Tibial nerve (tissue), 4 donors: ENCODE measurements at regions not wholly inside any gene's neighbourhood (a gene's known extent, or its start where the extent isn't known, plus 50 kb on each side); places are given as distances from the start of the nearest gene placed in this dataset.
A peak's percentile ranks its signal among the peaks of the same experiment; 100 is the strongest.

Experiments used
- DNase-seq, 2 donors: peaks; one replicate each; pipeline ENCODE4 v3.0.0-alpha.2; 2019; ENCODE audit warnings: low spot score in 2 of 2
- H3K27ac ChIP-seq, 4 donors: fragments of 200-600 bp; sonication (generic) in 3 of 4; one replicate each; pipeline ENCODE4 v1.5.1; 2017 to 2019; ENCODE audit warnings: mild to moderate bottlenecking in 1 of 4
- H3K27me3 ChIP-seq, 2 donors: fragments of 200-600 bp; sonication (generic) in 1 of 2; one replicate each; pipeline versions ENCODE4 v1.5.1 to v1.6.0; 2017 to 2019
- H3K36me3 ChIP-seq, 3 donors: fragments of 200-600 bp; sonication (generic); one replicate each; pipeline ENCODE4 v1.5.1; 2018 to 2019
- H3K4me1 ChIP-seq, 4 donors: fragments of 200-600 bp; sonication (generic) in 3 of 4; one replicate each; pipeline ENCODE4 v1.5.1; 2017 to 2019
- H3K4me3 ChIP-seq, 4 donors: fragments of 200-600 bp; sonication (generic) in 3 of 4; one replicate each; pipeline ENCODE4 v1.5.1; 2017 to 2019; ENCODE audit warnings: mild to moderate bottlenecking in 1 of 4, moderate library complexity in 1 of 4
- H3K9me3 ChIP-seq, 4 donors: fragments of 200-600 bp; sonication (generic) in 3 of 4; one replicate each; pipeline ENCODE4 v1.5.1; 2017 to 2019
- CTCF ChIP-seq, 5 experiments: fragments of 200-600 bp in 3 of 5; fragments of 450-650 bp in 2 of 5; sonication (generic) in 3 of 5; IDR thresholded peaks; one replicate each; pipeline ENCODE4 v1.5.1; 2016 to 2019; ENCODE audit warnings: antibody characterized with exemption in 5 of 5, mild to moderate bottlenecking in 3 of 5, moderate library complexity in 2 of 5
- EP300 ChIP-seq, 2 donors: sonication (generic); formaldehyde crosslinking; IDR thresholded peaks; one replicate each; pipeline ENCODE4 v1.6.1; 2017; ENCODE audit warnings: antibody characterized with exemption in 2 of 2, mild to moderate bottlenecking in 1 of 2
- POLR2A ChIP-seq, 2 donors: fragments of 450-650 bp; IDR thresholded peaks; one replicate each; pipeline ENCODE4 v1.6.1; 2017; ENCODE audit warnings: antibody characterized with exemption in 2 of 2, mild to moderate bottlenecking in 2 of 2, moderate library complexity in 2 of 2
- WGBS, 2 donors: methylation state at CpG; one replicate each; pipeline ENCODE4 v1.1.5; 2018; 5-methylcytosine and 5-hydroxymethylcytosine counted together

- peaks cover 0 to 14% (median 0%) of the 10 kb centered on the region in 4 donors for H3K4me1 ChIP-seq
- TF ChIP-seq POLR2A (IDR thresholded peaks at IDR 0.05): no peak
- TF ChIP-seq CTCF (IDR thresholded peaks at IDR 0.05): no peak
- TF ChIP-seq EP300 (IDR thresholded peaks at IDR 0.05): no peak
- H3K9me3 ChIP-seq: peaks cover 0 to 18% (median 0%) of the 10 kb centered on the region in 4 donors
- H3K4me3 ChIP-seq: no peak overlapping the region
- H3K27me3 ChIP-seq: no peaks in the 10 kb centered on the region
- H3K36me3 ChIP-seq: no peaks in the 10 kb centered on the region
- H3K27ac ChIP-seq: no peak overlapping the region
- no peak for DNase-seq
Observed at GRCh38 chr3:175919133-175919532, 1060.0 kb downstream of the NAALADL2 start.

- TF ChIP-seq CTCF (IDR thresholded peaks at IDR 0.05) (no peak), EP300 (IDR thresholded peaks at IDR 0.05) (peak in 1 of 2 donors; percentile 17), POLR2A (IDR thresholded peaks at IDR 0.05) (no peak)
Observed at GRCh38 chr3:175916191-175916934, 1057.2 kb downstream of the NAALADL2 start.

GRCh38 chr3:175914785-175915184 is 1055.7 kb downstream of the NAALADL2 start:
- DNase-seq: no peak
- TF ChIP-seq CTCF (IDR thresholded peaks at IDR 0.05) (no peak), POLR2A (IDR thresholded peaks at IDR 0.05) (no peak), EP300 (IDR thresholded peaks at IDR 0.05) (no peak)
- Histone ChIP-seq H3K27ac (no peak overlapping the region), H3K4me1 (peaks cover 0 to 14% (median 0%) of the 10 kb centered on the region in 4 donors), H3K27me3 (no peaks in the 10 kb centered on the region), H3K36me3 (no peaks in the 10 kb centered on the region), H3K4me3 (no peak overlapping the region), H3K9me3 (peaks cover 0 to 12% (median 0%) of the 10 kb centered on the region in 4 donors)

More at GRCh38 chr3:175916191-175916934, 1057.2 kb downstream of the NAALADL2 start:
- no peak for DNase-seq
- Histone ChIP-seq H3K4me1 (peaks cover 0 to 14% (median 0%) of the 10 kb centered on the region in 4 donors), H3K4me3 (no peak overlapping the region), H3K9me3 (peaks cover 0 to 18% (median 0%) of the 10 kb centered on the region in 4 donors), H3K27ac (no peak overlapping the region), H3K36me3 (no peaks in the 10 kb centered on the region), H3K27me3 (no peaks in the 10 kb centered on the region)
- WGBS, 2 donors: 29 to 46% methylated on average over 4 of the region's 4 CpGs

GRCh38 chr3:175913286-175913685 is 1054.2 kb downstream of the NAALADL2 start:
- 73 to 74% methylated on average over 3 of the region's 3 CpGs for WGBS, 2 donors
- no peak for DNase-seq
- TF ChIP-seq CTCF (IDR thresholded peaks at IDR 0.05) (no peak), POLR2A (IDR thresholded peaks at IDR 0.05) (no peak), EP300 (IDR thresholded peaks at IDR 0.05) (no peak)
- Histone ChIP-seq H3K4me3 (no peak overlapping the region), H3K27me3 (no peaks in the 10 kb centered on the region), H3K9me3 (no peaks in the 10 kb centered on the region), H3K27ac (no peak overlapping the region), H3K4me1 (peaks cover 0 to 14% (median 0%) of the 10 kb centered on the region in 4 donors), H3K36me3 (no peaks in the 10 kb centered on the region)

GRCh38 chr3:175911937-175912336 is 1052.8 kb downstream of the NAALADL2 start:
- TF ChIP-seq CTCF (IDR thresholded peaks at IDR 0.05) (no peak), POLR2A (IDR thresholded peaks at IDR 0.05) (no peak), EP300 (IDR thresholded peaks at IDR 0.05) (no peak)
- H3K4me3 ChIP-seq: no peak overlapping the region
- peaks cover 0 to 9% (median 0%) of the 10 kb centered on the region in 4 donors for H3K9me3 ChIP-seq
- no peaks in the 10 kb centered on the region for H3K27me3 ChIP-seq
- WGBS, 2 donors: 73 to 84% methylated on average over 1 of the region's 1 CpG
- no peak overlapping the region for H3K27ac ChIP-seq
- no peaks in the 10 kb centered on the region for H3K36me3 ChIP-seq
- H3K4me1 ChIP-seq: peaks cover 0 to 14% (median 0%) of the 10 kb centered on the region in 4 donors
- DNase-seq: no peak
